HG03196 (cell line): ENCODE measurements at regions not wholly inside any gene's neighbourhood (a gene's known extent, or its start where the extent isn't known, plus 50 kb on each side); places are given as distances from the start of the nearest gene placed in this dataset.

Source experiments
- ATAC-seq: cut with Tn5 transposase; IDR thresholded peaks from one replicate; pipeline ENCODE4 v1.9.1; 2021; ENCODE audit not compliant: unreplicated experiment

DNA sequence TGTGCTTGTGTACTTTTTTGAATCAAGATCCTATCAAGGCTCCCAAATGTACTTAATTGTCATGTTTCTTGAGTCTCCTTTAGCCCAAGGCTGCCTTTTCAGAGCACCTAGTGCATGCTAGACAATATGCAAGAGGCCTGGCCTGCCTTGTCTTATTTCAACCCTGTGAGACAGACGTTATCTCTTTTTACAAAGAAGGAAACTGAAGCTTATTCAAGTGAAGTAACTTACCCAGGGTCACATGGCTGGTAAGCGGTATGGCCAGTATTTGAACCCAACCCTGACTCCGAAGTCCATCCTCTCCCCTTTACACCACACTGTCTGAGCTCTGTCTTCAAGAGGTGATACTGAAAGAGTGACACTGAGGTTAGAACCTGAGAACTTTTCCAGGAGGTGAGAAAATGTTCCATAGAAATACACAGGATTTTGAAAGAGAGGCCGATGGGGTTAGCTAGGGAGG is 505.1 kb downstream of the FOXO1 start:
- ATAC-seq, result no peak

DNA sequence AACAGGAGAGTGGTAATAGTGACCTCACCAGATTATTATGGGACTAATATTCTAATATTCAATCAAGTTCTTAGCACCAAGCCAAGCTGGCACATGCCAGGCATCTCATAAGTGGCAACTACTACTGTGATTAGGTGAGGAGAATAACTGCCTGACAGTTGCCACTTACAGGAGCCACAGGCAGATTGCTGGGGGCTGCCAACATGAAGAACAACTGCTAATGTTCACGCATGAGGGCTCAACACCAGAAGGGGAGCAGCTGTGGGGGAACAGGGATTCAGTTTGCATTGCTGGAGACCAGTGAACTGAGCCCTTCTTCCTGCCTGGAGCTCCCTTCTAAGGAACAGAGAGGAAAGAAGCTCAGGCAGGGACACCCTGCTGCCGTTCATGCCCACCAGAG is 504.5 kb downstream of the FOXO1 start:
- no peak for ATAC-seq

DNA sequence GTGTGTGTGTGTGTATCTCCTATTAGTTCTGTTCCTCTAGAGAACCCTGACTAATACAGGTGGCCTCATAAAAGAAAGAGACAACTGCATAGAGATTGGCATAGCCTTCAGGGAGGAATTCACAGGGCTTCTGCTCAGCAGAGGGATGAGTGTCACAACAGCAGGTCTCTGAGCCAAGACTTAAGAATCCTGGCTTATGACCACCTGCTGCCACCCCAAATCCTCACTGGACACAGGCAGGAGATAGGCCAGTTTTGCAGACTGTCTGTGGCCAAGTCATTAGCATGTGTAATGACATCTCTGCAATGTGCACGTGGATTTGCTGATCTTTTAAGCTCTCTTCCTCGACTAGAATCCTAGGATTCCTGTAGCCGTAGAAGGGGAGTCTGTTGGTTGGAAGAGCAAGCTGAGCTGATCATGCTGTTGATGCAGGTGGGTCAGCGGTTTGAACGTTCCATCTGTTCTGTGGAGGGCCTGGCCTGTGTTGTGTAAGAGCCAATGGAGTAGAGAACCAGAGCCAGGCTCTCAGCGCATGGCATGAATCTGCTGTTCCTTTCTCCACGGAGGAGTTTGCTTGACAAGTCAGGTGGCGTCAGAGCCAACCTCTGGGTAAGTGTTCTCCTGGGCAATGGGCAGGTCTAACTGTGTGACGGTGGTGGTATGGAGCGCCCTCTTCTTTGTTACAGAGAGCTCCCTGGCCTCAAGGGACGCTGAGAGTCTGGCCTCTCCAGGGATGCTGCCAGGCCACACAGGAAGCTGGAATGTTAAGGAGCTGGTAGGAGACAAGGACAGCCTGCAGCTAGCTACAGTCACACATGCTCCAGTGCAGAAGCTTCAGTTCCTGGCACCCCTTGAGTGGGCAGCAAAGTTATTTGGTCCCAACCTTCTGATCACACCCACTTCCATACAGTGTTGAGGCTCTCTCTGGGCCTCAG is 503.1 kb downstream of the FOXO1 start:
- ATAC-seq, result no peak

DNA sequence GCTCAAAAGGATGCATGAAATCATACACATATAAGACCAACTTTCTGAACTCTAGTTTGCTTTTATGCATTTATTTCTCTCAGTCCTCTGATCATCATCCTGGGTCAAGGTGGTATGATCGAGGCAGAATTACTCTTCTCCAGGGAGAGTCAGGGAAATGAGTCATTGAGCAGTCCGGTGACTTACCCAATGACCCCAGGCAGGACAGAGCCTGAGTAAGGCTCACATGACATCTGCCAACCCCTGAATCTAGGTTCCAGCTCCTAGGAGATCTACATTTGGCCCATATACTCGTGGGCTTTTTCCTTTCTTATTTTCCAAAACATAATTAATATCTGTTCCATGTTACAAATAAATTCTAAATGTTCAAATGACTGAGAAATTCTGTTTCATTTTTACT is 502.3 kb downstream of the FOXO1 start:
- ATAC-seq, result no peak

DNA sequence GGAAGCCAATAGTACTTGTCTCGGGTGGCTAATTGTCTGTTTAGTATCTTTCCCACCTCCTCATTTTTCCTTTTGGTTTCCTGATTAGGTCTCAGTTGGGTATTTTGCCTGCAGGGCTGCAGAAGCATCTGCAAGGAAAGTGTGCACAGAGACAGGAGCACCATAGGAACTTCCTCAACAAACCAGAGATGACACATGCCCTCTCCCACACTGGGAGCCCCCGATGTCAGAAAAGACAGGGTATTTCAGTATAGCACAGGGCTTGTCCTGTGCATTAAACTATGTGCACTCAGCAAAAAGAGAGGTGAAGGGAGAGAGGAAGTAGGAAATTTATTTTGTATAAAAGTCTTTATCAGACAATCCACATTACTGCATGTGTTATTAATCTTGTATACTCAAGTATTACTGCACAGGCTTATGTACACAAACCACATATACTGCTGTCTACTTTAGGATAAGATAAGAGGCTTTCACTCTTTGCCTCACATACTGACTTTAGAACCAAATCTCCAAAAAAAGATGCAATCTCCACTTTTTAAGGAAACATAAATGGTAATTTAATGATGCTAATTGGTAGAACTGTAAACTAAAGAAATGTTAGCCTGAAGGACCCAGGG is 501.0 kb downstream of the FOXO1 start:
- ATAC-seq, result no peak

DNA sequence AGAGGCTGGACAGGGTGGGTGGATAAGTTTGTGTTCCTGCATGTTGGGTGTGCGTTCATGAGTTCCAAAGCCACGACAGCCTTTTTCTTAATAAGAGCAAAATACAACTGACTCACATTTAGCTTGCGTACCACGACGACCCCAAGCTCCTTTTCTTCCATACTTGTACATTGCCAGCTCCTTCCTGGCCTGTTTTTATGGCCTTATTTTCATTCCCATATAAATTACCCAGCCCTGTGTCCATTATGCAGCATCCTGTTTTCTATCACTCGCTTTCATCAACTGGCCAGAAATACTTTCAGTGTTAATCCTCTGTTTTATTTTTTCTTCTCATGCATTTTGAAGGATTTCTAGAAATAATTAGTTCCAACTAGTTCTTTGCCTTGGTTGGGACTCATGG is 499.1 kb downstream of the FOXO1 start:
- ATAC-seq, result no peak

DNA sequence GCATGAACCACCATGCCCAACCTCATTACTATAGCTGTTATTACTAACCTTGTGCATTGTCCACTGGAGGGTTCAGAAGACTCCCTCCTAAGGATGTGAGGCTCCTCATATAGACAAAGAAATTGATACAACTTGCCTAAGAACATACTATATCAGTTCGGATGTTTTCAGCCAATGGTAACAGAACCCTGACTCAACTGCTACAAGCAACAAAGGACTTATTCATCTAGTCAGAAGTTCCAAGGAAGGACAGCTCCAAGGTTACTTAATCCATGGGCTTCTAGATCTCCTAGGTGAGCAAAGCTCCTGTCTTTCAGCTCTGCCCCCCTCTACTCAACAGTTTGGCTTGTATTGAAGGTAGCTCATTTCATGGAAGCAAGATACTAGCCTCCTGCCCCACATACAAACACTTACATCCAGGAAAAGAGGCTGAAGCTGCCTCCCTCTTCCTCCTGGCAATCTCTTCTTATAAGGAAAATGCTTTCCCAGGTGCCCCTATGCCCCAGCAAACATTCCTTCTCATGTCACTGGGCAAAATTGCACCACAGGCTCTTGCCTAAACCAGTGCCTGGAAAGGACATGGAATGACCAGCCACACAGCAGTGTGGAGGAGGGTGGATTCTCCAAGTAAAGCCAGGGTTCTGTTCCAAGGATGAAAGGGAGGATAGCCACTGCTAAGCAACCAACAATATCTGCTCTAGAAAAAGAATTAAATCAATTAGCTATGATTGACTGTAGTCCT is 497.8 kb downstream of the FOXO1 start:
- no peak for ATAC-seq

DNA sequence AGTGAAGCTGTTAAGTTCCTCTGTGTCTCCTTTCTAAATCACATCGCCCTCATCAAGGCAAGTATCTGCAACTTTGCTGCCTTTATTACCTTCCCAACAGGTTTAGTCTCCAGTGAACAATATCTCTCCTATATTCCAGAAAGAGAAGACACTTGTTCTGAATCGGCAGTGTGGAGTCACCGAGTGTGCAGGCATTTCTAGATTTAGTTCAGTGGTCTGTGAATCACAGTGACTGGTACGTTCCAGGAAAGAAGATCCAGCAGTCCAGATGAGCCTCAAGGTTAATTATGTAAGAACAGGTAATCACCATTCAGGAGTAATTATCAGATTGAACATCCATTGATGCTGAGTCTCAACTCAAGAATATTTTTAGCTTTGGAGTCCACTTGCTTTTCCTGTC is 497.0 kb downstream of the FOXO1 start:
- ATAC-seq, result no peak

DNA sequence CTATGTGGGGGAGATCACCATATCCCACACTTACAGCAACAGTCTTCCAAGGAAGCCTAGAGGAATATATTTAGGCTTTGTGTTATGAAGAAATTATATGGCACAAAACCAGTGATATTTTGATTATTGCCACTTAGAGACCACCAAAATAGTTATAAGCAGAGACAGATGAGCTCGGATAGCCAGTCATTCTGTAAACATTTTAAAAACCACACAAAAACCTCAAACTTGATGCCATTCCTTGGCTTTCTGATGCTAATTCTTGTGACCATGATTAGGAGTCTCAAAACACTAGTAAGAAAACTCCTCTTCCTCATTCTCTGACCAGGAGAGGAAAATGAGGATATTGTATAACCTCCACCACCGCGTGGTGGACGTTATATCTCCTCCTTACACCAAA is 496.4 kb downstream of the FOXO1 start:
- no peak for ATAC-seq

DNA sequence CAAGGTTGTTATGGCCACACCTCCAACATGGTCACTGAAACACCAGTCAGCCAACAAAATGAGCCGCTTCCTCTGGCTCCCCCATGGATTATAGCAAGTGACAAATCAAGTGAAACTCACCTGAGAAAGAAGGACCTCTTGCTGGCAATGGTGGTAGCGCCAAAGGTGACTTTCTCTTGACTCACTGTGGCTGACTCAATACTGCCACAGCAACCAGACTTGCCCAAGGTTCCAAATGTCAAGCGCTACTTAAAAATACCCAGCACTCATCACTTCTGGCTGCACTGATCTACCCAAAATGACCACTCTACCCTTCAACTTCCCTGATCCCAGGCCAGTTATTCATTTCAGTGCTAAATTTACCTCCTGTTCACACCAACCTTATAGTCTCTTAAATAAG is 495.5 kb downstream of the FOXO1 start:
- no peak for ATAC-seq

DNA sequence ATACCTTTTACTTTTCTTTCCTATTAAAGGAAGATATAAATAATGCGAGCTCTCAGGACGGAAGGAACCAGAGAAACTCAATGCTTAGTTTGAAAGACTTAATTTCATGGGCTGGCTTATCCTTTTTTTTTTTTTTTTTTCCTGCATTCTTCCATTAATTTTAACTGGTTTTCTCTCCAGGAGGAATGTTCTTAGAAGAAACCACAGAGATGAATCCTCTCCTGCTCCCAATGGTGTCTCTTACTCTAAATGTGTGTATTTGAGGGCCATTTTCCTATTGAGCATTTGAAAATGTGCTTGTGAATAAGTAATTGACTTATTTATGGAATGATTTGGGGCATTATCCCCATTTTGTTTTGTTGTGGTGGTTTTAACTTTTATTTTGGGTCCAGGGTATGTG is 494.9 kb downstream of the FOXO1 start:
- no peak for ATAC-seq

DNA sequence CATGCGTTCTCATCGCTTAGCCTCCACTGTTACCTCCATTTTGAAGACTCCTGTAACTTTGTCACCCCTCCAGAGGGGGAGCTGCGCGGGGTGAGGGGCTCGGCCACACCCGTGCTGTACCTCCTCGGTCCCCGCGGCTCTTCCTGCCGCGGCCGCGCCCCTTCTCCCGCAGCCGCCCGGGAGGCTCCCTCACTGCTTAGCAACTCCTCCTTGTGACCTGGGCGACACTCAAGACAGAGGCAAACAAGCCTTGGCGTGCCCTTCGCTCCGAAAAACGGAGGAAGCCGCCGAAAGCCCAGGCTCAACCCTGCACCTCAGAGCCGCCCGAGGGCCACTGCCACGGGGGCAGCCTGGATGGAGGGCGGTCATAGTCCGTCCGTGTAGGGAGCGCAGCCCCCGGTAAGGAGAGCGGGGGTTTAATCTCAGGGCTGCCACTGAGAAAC is 494.3 kb downstream of the FOXO1 start:
- no peak for ATAC-seq

DNA sequence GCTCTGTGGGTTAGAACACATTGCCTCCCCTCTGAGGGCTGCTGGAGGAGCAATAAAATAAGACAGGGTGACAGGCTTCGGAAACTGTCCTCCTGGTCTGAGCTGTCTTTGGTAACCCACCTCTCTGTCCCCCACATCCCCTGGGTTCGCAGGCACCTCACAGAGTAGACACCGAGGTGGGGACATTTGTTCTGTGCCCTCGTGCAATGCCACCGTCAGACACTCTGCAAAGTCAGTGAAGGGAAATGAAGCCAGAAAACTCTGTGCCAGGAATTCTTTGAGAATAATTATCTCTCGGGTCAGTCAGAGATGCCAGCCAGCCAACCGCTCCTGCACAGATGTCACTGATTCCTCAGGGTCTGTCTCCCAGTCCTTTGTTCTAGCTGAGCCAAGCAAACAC is 493.6 kb downstream of the FOXO1 start:
- ATAC-seq, result no peak

DNA sequence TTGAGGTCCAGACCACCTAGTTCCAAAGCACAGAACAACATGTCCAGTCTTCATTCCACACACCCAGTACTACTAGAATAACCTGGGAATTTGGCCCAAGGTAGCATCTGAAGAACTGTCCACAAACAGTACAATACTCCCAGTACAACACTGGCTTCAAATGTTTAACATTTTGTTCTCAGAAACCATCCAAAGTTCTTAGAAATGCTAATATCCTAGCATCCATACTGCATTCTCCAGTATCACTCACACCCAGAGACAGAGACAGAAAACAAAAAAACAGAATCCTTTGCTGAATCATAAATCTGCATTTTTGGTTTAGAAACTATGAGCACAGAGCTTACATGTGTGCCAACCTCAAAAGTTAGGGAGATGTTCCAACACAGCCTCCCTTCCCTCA is 490.8 kb downstream of the FOXO1 start:
- ATAC-seq, result no peak

DNA sequence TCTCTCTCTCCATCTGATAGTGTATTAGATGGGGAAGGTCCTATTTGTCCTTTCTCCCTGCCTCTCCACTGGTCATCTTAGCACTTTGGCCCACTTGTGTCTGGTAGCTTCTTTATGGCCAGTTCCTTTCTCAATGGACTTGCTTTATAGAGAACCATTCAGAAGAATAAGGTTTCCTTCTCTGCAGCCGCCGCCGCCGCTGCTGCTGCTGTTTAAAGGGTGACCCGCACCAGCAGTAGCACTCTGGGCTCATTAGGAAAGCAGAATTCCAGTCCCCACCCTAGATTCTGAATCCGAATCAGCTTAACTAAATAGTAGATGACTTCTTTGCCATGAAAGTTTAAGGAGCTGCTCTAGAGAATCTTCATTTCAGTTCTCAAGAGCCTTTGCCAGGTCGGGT is 490.2 kb downstream of the FOXO1 start:
- ATAC-seq, result no peak

DNA sequence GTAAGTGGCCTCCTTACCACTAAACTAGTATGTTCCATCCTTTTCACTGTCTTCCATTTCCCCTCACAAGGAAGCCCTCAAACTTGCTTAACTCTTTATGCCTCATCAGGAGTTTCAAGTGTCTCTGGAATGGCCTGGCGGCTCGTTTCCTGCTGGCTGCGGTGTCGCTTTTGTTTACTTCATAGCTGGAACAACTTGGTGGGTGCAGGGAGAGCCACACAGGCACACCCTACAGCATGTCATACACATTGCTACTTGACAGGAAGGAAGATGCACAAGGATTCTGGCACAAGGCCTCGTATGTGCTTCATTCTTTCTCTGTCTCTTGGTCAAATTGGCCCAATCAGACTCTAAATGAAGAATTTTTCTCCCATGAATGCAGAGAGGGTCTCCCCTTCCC is 488.3 kb downstream of the FOXO1 start:
- no peak for ATAC-seq

DNA sequence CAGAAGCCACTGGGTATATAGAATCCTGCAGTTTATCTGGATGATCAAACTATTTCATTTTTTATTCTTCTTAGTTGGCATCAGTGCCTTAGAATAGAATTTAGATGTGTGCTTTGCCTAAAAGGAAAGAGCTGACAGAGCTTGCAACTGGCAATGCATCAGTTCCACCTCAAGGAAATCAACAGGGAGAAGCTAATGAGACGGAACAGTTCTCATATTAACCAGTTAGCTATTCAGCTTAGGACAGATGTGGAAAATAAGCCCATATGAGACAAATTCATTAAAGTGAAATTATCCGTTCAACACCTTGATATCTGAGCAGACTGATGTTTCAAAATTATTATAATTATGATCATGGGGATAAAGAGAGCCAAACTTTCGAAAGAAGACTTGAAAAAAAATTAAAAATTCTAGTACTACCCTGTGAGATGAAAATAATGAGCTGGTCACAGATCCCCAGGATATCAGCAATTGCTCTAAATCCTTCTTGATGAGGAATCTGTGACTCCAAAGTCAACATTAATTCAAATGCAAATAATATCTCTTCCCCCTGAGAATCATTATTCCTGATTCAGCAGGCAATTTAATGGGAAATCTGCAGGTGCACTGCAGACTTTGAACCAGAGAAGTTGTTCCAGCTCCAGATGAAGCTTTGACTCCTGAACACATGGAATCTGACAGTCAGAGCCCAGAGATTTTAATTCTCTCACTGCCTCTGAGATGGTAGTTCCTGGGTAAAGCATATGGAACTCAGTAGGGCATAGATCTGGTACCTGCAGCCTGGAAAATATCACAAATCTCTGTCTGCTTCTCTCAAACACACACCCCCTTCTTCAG is 486.8 kb downstream of the FOXO1 start:
- ATAC-seq, result no peak

DNA sequence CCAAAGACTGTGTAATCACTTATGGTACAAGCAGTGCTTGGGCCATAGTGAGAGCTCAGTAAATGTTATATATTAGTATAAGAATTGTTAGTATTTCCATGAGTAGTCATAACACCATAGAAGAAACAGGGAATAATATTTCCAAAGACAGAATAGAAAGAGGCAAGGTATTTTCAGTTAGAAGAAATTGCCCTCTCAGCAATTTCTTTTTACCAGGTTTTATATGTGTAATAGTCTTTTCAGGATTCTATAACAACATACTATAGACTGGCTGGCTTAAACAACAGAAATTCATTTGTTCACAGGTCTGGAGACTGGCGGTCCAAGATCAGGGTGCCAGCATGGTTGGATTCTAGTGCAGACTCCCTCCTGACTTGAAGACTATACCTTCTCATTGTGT is 485.7 kb downstream of the FOXO1 start:
- no peak for ATAC-seq

DNA sequence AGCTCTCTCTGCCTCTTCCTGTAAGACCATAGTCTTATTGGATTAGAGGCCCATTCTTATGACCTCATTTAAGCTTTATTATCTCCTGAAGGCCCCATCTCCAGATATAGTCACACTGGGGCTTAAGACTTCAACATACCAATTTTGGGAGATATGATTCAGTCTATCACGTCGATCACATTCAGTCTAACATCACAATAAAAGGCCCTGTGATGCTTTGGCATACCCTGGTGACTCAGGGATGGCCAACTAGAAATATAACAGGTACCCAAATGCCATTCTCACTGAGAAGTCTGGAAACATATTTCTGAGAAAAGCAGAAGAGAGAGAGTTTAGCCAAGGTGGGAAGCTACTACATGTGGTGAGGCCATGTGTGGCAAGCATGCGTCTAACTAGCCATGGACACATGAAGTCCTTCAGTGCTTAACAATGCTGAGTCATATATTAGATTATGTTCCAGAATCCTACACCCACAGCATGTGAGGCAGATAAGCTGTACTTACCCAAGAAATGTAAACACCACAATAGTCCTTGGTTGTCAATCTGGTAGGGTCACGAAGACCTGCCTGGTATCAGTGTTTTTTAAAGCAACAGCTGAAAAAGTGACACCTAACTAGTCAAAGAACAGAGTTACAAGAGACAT is 485.1 kb downstream of the FOXO1 start:
- no peak for ATAC-seq

DNA sequence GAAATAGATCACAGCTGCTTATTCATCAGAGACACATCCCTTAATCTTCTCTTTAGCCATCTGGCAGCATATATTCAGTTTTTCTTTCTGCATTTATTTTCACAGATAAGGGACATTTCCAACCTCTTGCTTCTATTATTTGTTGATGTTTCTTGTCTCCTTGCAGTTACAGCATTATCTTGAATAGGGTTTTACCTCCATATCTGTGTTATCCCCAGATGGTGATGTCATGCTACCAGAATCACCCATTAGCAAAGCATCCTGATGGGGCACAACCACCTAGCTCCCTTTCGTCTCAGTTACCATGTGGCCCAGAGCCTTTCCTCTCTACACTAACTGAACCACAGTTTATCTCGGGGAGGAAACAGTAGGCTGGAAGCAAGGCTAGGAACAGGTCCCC is 483.9 kb downstream of the FOXO1 start:
- no peak for ATAC-seq
